GM21786 (cell line): ENCODE measurements at regions not wholly inside any gene's neighbourhood (a gene's known extent, or its start where the extent isn't known, plus 50 kb on each side); places are given as distances from the start of the nearest gene placed in this dataset.

Source experiments
- ATAC-seq: cut with Tn5 transposase; IDR thresholded peaks from one replicate; pipeline ENCODE4 v1.9.1; 2021; ENCODE audit not compliant: unreplicated experiment

GRCh38 chr6:51509597-51509996 is 577.8 kb downstream of the PKHD1 start:
- no peak for ATAC-seq

DNA sequence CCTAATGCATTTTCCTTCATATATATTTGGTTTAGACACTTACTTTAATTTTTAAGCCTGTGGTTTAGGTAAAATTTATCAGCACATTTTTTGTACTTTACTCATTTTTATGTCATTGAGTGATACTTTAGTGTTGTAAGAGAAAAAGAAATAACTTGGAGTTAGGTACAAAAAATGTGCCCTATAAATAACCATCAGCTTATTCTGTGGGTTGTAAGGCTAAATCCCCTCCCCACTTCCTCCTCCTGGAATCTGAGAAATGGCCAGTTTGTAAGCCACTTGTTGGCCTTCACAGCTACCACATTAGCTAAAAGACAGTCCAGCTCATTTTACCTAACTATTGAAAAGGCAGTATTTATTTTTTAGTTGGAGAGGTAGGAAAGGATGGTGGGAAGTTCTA is 576.3 kb downstream of the PKHD1 start:
- no peak for ATAC-seq

GRCh38 chr6:51513891-51514747 is 573.3 kb downstream of the PKHD1 start:
- no peak for ATAC-seq

- ATAC-seq: no peak
Observed at GRCh38 chr6:51514748-51515402, 572.5 kb downstream of the PKHD1 start.

- ATAC-seq: no peak
Observed at GRCh38 chr6:51526049-51526448, 561.4 kb downstream of the PKHD1 start.

GRCh38 chr6:51526922-51527321 is 560.5 kb downstream of the PKHD1 start:
- no peak for ATAC-seq

DNA sequence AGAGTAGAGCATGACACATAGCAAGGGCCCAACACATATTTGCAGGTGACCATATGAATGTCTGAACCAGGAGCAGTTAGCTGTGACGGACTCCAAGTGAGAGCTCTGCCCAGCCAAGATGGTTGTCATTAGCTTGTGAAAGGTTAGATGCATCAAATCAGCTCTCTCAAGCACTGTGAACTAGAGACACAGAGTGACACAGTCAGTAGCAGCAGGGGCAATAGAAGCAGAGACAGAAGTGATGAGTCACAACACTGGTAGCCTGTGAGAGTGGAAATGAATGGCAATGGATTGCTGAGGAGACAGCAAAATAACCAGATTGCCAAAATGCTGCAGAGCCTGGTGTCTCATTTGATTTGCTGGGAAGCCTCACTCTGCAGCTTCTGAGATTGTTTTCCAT is 558.9 kb downstream of the PKHD1 start:
- ATAC-seq: no peak

- no peak for ATAC-seq
Observed at GRCh38 chr6:51529240-51529639, 558.2 kb downstream of the PKHD1 start.

GRCh38 chr6:51531623-51532022 is 555.8 kb downstream of the PKHD1 start:
- ATAC-seq: peak; percentile 59

- no peak for ATAC-seq
Observed at GRCh38 chr6:51533962-51534361, 553.5 kb downstream of the PKHD1 start.

DNA sequence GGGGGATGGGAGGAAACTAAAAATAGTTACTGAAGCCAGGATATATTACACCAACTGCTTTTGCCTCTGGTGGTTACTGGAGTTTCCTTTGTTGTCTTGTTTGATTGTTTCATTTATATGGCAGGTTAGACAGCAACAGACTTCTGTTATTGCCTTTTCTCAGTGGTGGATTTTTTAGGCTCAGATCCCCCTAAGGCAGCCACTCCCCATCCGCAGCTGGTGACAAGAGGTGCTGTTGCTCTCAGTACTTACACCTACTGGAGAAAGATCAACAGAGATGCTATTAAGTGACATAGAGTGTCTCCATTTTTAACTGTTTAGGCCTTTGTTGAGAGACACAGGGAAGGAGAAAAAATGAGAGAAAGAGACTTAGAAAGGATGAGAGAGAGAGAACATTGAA is 552.1 kb downstream of the PKHD1 start:
- no peak for ATAC-seq

- ATAC-seq: no peak
Observed at GRCh38 chr6:51536728-51537127, 550.7 kb downstream of the PKHD1 start.

DNA sequence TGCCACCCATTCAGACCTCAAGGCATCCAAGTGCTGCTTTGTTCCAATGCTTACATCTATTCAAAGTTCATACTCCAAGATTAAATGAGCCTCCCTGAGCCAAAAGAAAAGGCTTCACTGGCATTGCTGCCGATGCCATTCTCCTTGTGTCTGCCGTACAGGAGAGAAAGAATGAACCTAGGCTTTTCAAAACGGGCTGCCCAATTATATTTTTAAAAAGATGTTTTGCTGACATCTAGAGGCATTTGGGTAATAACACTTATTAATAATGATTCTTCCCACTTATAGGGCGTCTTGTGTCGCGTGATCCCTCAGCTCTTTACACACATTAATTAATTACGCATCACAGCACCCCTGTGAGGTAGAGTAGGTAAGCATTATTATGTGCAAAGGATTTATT is 545.6 kb downstream of the PKHD1 start:
- no peak for ATAC-seq

GRCh38 chr6:51542475-51542874 is 544.9 kb downstream of the PKHD1 start:
- no peak for ATAC-seq

DNA sequence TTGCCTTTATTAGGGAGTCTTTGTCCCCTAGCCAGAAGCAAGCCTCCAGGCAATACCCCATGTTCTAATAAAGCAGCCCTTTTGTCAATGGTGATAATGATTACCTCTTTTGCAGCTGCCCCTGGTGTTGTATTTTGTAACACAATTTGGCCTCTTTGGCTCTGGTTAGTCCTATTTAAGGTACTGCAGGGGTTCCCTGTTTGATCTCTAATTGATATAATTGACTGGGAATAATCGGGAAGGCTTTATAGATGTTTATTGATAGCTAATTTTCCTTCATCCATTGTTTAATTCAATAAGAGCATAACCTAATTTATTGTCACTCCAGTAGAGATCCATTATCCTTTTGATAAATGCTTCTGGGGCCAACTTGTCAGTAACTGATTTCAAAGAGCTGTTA is 537.2 kb downstream of the PKHD1 start:
- ATAC-seq: no peak

GRCh38 chr6:51552435-51552834 is 535.0 kb downstream of the PKHD1 start:
- ATAC-seq: no peak

DNA sequence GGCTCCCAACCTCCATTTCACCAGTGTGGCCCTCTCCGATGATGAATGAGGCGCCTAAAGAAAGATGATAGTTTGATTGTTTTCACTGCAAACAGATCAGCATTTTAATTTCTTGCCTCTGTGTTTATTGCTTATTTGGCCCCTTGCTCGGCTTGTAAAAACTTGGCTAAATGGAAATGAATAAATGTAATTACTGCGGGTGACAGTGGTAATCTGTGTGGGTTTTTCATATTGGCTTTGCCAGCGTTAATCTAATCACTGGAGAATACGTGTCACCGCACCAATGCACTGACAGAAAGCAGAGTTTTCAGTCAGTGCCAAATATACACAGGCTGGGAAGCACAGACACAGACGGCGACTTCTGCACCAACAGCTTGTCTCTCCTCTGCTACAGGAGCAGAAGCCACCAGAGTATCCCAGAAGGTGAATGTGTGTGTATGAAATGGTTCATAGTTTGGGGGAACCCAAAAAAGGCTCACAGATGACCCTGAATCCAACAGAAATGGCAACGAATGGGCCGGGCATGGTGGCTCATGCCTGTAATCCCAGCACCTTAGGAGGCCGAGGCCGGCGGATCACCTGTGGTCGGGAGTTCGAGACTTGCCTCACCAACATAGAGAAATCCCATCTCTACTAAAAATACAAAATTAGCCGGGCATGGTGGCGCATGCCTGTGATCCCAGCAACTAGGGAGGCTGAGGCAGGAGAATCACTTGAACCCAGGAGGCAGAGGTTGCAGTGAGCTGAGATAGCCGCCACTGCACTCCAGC is 534.0 kb downstream of the PKHD1 start:
- ATAC-seq: no peak

- no peak for ATAC-seq
Observed at GRCh38 chr6:51554029-51554428, 533.4 kb downstream of the PKHD1 start.

GRCh38 chr6:51559059-51559458 is 528.4 kb downstream of the PKHD1 start:
- ATAC-seq: no peak

GRCh38 chr6:51562198-51562597 is 525.2 kb downstream of the PKHD1 start:
- peak; percentile 91 for ATAC-seq
